Loucy (cell line): ENCODE measurements at regions not wholly inside any gene's neighbourhood (a gene's known extent, or its start where the extent isn't known, plus 50 kb on each side); places are given as distances from the start of the nearest gene placed in this dataset.

Experiments
- EZH2phosphoT487 ChIP-seq: fragments of 200-600 bp; IDR thresholded peaks from 2 replicates; pipeline ENCODE4 v1.6.1; 2018; ENCODE audit warnings: antibody characterized with exemption, mild to moderate bottlenecking, moderate library complexity, borderline replicate concordance
- TF ChIP-seq, protein P1 (sequence below): fragments of 200-600 bp; sonication (generic); conservative IDR thresholded peaks from 2 replicates; pipeline ENCODE4 v1.5.1; 2014; ENCODE audit warnings: mild to moderate bottlenecking, antibody characterized with exemption, low read length

- TF ChIP-seq, protein P1, sequence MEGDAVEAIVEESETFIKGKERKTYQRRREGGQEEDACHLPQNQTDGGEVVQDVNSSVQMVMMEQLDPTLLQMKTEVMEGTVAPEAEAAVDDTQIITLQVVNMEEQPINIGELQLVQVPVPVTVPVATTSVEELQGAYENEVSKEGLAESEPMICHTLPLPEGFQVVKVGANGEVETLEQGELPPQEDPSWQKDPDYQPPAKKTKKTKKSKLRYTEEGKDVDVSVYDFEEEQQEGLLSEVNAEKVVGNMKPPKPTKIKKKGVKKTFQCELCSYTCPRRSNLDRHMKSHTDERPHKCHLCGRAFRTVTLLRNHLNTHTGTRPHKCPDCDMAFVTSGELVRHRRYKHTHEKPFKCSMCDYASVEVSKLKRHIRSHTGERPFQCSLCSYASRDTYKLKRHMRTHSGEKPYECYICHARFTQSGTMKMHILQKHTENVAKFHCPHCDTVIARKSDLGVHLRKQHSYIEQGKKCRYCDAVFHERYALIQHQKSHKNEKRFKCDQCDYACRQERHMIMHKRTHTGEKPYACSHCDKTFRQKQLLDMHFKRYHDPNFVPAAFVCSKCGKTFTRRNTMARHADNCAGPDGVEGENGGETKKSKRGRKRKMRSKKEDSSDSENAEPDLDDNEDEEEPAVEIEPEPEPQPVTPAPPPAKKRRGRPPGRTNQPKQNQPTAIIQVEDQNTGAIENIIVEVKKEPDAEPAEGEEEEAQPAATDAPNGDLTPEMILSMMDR: no peak
- no peak for TF ChIP-seq EZH2phosphoT487
Observed at GRCh38 chr2:45131587-45131986, 122.3 kb upstream of the SIX2 start.
